Upper lobe of left lung (tissue), 4 donors: ENCODE measurements at regions not wholly inside any gene's neighbourhood (a gene's known extent, or its start where the extent isn't known, plus 50 kb on each side); places are given as distances from the start of the nearest gene placed in this dataset.

Source experiments
- CTCF ChIP-seq, 6 experiments: fragments of 450-650 bp in 4 of 6; fragments of 200-600 bp in 2 of 6; sonication (generic) in 2 of 6; IDR thresholded peaks; one replicate each; pipeline ENCODE4 v1.5.1; 2016 to 2019; ENCODE audit warnings: antibody characterized with exemption in 6 of 6
- EP300 ChIP-seq, 4 donors: sonication (generic); formaldehyde crosslinking; IDR thresholded peaks; one replicate each; pipeline ENCODE4 v1.5.1; 2017; ENCODE audit warnings: antibody characterized with exemption in 4 of 4, control low read depth in 2 of 4
- POLR2A ChIP-seq, 4 donors: fragments of 450-650 bp; IDR thresholded peaks; one replicate each; pipeline ENCODE4 v1.5.1; 2016 to 2017; ENCODE audit warnings: antibody characterized with exemption in 4 of 4, mild to moderate bottlenecking in 2 of 4
- POLR2AphosphoS5 ChIP-seq, 2 donors: sonication (generic); formaldehyde crosslinking; IDR thresholded peaks; one replicate each; pipeline ENCODE4 v1.5.1; 2017; ENCODE audit warnings: antibody characterized with exemption in 2 of 2

- TF ChIP-seq POLR2A (IDR thresholded peaks at IDR 0.05) (no peak), POLR2AphosphoS5 (IDR thresholded peaks at IDR 0.05) (no peak), EP300 (IDR thresholded peaks at IDR 0.05) (no peak), CTCF (IDR thresholded peaks at IDR 0.05) (no peak)
Measured at GRCh38 chr12:89954259-89954658, 245.6 kb upstream of the ATP2B1 start.
